Kidney epithelial cell (primary cell): ENCODE measurements at regions not wholly inside any gene's neighbourhood (a gene's known extent, or its start where the extent isn't known, plus 50 kb on each side); places are given as distances from the start of the nearest gene placed in this dataset.
A peak's percentile ranks its signal among the peaks of the same experiment; 100 is the strongest.

Experiments
- DNase-seq: peaks from one replicate; pipeline ENCODE4 v3.0.0-alpha.2; 2010; ENCODE audit warnings: low read depth
- H3K27me3 ChIP-seq: 2 replicates; pipeline ENCODE4 v1.6.0; 2011; ENCODE audit warnings: low read length; ENCODE audit not compliant: control insufficient read depth, insufficient read depth
- H3K36me3 ChIP-seq: 2 replicates; pipeline ENCODE4 v1.5.1; 2011; ENCODE audit warnings: low read length; ENCODE audit not compliant: control insufficient read depth, insufficient read depth
- H3K4me3 ChIP-seq: 2 replicates; pipeline ENCODE4 v1.5.1; 2011; ENCODE audit warnings: low read depth, mild to moderate bottlenecking, control low read depth, low read length
- CTCF ChIP-seq: IDR thresholded peaks from 2 replicates; pipeline ENCODE4 v1.5.1; 2011; ENCODE audit warnings: mild to moderate bottlenecking, moderate library complexity, low read length, control low read depth, inconsistent platforms; ENCODE audit not compliant: insufficient read depth, poor library complexity, severe bottlenecking

GRCh38 chr9:16262477-16263261 lies 607.8 kb downstream of the BNC2 start:
- DNase-seq: no peak
- Histone ChIP-seq H3K4me3 (no peak overlapping the region), H3K27me3 (no peaks in the 10 kb centered on the region), H3K36me3 (no peaks in the 10 kb centered on the region)
- TF ChIP-seq CTCF: no peak

DNA sequence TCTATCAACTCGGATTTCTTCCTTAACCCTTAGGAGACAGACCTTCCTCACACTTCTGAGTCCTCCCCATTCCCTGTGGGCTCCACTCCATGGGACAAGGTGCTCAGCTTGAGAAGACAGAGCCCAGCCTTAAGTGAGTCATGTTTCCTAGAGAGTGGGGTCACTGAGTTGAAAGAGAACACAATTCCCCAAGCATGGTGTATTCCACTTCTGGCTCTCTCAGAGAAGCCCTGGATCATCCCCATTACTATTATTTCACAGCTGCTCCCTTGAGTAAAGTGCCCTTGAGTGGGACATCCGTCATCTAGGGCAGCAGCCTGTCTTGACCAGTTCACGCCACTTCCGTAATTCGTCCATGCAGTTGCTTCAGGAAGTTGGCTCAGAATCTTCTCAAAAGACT lies 604.8 kb downstream of the BNC2 start:
- no peak for TF ChIP-seq CTCF
- Histone ChIP-seq H3K36me3 (no peaks in the 10 kb centered on the region), H3K4me3 (no peak overlapping the region), H3K27me3 (no peaks in the 10 kb centered on the region)
- no peak for DNase-seq

DNA sequence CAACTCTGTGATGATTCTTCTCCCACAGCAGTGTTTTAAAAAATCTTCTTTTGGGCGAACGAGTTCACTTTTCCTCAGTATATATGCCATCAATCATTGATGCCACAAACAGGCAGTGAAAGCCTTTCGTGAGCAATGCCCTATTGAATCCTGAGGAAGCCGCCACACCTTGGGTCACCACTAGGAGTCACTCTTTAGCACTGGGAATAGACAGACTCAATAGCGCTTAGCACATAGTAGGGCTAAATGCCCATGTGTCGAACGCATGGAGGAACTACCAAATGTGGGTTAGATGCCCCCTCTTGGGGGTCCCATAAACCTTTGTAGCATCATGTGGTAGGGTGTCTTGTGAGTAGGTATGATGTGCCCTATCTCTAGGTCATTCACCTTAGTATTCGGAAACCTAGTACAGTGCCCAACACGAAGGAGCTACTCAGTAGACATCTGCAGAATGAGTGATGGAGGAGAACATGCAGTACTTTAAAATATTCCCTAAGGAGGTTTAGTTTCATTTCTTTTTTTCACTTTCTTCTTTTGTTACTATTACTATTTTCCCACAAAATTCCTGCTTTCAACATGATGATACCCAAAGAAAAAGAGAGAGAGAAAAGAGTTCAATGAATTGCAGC lies 603.7 kb downstream of the BNC2 start:
- DNase-seq: no peak
- peak; percentile 43 for TF ChIP-seq CTCF
- Histone ChIP-seq H3K4me3 (no peak overlapping the region), H3K36me3 (no peaks in the 10 kb centered on the region), H3K27me3 (no peaks in the 10 kb centered on the region)

- DNase-seq: no peak
- TF ChIP-seq CTCF: no peak
- H3K4me3 ChIP-seq: no peak overlapping the region
- no peaks in the 10 kb centered on the region for H3K27me3 ChIP-seq
- no peaks in the 10 kb centered on the region for H3K36me3 ChIP-seq
Measured at GRCh38 chr9:16267281-16268066, 603.0 kb downstream of the BNC2 start.

DNA sequence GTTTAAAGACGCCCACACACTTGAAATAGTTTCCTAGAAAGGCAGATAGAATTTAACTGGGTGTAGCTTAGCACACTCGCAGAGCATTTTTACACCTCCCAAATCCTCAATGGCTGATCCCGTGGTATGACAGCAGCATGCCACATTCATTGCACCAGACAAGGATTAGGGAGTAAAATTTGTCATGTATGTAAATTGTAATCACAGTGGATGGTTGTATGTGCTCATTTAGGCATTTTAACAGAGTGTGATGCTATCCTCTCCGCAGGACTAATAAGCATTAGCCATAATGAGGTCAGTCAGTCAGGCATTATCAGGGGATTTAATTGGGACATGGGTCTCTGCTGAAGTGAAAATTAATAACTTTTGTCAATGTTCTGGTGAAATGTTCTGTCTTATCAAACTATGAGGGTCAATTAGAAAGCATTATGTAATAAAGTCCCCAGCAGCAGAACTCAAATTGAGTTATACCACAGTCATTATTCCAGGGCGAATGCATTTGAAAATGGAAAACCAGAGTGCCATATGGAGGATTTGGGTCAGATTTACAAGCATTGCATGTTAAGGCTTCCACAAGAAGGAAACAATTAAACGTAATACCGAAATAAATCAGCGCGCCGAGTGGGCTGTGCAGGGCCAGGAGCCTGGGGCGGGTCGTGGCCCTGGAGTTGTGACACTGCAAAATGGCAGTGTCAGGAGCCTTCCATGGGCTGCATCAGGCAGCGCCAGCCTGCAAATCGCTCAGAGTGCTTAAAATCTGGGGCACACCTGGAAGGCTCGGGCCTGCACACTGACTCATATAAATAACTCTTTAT lies 602.2 kb downstream of the BNC2 start:
- TF ChIP-seq CTCF: no peak

More for the DNA sequence above, 602.2 kb downstream of the BNC2 start:
- Histone ChIP-seq H3K4me3 (no peak overlapping the region), H3K36me3 (no peaks in the 10 kb centered on the region), H3K27me3 (no peaks in the 10 kb centered on the region)
- DNase-seq: no peak
